ENCODE measurements at regions not wholly inside any gene's neighbourhood (a gene's known extent, or its start where the extent isn't known, plus 50 kb on each side); places are given as distances from the start of the nearest gene placed in this dataset.

DNA sequence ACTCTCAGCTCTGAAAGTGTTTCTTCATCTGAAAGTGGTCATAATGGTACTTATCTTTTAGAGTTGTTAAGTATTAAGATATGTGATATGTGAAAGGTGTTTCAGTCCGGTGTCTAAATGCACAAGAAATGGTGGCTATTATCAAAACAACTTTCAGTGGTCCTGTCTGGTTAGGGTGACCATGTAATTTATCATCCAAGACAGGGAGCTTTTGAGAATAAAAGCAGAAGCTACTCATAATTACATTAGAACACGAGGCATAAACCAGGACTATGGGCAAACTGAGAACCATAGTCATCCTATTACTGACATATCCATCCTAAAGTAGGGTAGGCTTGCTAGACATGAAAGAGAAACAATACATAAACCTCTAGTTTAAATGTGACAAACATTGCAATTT lies 418.1 kb upstream of the SEMA6A start:
- intact Hi-C loops (cut with DNase I), result no loop called here
- WGBS, result 98% methylated on average over 2 of the region's 2 CpGs
- Histone ChIP-seq H3K27me3 (replicated peaks; ENCODE audit: insufficient read depth) (no peaks in the 10 kb centered on the region), H3K4me3 (no peak overlapping the region), H3K4me1 (replicated peaks) (no peaks in the 10 kb centered on the region), H3K27ac (no peak overlapping the region), H3K9me3 (no peaks in the 10 kb centered on the region), H3K36me3 (no peaks in the 10 kb centered on the region)
- TF ChIP-seq, protein P1, sequence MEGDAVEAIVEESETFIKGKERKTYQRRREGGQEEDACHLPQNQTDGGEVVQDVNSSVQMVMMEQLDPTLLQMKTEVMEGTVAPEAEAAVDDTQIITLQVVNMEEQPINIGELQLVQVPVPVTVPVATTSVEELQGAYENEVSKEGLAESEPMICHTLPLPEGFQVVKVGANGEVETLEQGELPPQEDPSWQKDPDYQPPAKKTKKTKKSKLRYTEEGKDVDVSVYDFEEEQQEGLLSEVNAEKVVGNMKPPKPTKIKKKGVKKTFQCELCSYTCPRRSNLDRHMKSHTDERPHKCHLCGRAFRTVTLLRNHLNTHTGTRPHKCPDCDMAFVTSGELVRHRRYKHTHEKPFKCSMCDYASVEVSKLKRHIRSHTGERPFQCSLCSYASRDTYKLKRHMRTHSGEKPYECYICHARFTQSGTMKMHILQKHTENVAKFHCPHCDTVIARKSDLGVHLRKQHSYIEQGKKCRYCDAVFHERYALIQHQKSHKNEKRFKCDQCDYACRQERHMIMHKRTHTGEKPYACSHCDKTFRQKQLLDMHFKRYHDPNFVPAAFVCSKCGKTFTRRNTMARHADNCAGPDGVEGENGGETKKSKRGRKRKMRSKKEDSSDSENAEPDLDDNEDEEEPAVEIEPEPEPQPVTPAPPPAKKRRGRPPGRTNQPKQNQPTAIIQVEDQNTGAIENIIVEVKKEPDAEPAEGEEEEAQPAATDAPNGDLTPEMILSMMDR (IDR thresholded peaks at IDR 0.05), result no peak
- TF ChIP-seq POLR2A (IDR thresholded peaks at IDR 0.05), result no peak
- DNase-seq (ENCODE audit: low spot score), result no peak

DNA sequence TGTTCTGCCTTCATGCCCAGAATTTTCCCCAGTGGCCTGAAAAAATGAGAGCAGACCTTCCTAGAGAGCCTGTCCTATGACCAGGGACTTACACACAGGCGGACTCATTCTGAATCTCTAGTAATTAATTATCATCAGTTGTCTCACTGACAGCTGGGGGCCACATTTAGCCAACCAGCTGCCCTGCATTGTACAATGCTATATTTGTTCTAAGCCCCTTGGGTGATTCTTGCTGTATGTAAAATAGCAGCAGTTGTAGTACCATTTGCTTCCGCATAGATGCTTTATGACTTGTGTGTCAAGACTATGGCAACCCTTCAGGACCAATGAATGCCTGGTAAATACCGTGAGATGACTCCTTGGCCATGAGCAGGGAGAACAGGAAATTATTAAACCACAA lies 415.4 kb upstream of the SEMA6A start:
- 88% methylated on average over 3 of the region's 3 CpGs for WGBS
- DNase-seq (ENCODE audit: low spot score), result no peak

DNA sequence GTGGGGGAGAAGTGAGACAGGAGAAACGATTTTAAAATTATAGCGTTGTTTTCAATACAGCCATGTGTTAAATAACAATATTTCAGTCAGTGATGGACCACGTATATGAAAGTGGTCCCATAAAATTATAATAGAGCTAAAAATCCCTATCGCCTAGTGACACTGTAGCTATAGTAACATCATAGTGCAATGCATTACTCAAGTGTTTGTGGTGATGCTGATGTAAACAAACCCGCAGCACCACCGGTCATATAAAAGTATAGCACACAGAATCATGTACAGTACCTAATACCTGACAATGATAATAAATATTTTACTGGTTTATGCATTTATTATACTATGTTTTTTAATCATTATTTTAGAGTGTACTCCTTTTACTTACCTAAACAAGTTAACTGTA lies 407.4 kb upstream of the SEMA6A start:
- Histone ChIP-seq H3K27ac (no peak overlapping the region), H3K27me3 (replicated peaks; ENCODE audit: insufficient read depth) (no peaks in the 10 kb centered on the region), H3K9me3 (no peaks in the 10 kb centered on the region), H3K36me3 (no peaks in the 10 kb centered on the region), H3K4me1 (replicated peaks) (no peaks in the 10 kb centered on the region), H3K4me3 (no peak overlapping the region)
- DNase-seq (ENCODE audit: low spot score), result no peak
- TF ChIP-seq POLR2AphosphoS5 (IDR thresholded peaks at IDR 0.05), result no peak
- TF ChIP-seq, protein P1 (IDR thresholded peaks at IDR 0.05), result no peak
- intact Hi-C loops (cut with DNase I), result no loop called here
- 72% methylated on average over 6 of the region's 6 CpGs for WGBS

More for the DNA sequence above, 415.4 kb upstream of the SEMA6A start:
- Histone ChIP-seq H3K4me1 (replicated peaks) (no peaks in the 10 kb centered on the region), H3K9me3 (no peaks in the 10 kb centered on the region), H3K27ac (no peak overlapping the region), H3K27me3 (replicated peaks; ENCODE audit: insufficient read depth) (no peaks in the 10 kb centered on the region), H3K36me3 (no peaks in the 10 kb centered on the region), H3K4me3 (no peak overlapping the region)
- TF ChIP-seq, protein P1 (IDR thresholded peaks at IDR 0.05), result no peak
- TF ChIP-seq POLR2A (IDR thresholded peaks at IDR 0.05) (no peak), POLR2AphosphoS5 (IDR thresholded peaks at IDR 0.05) (no peak)
- intact Hi-C loops (cut with DNase I), result no loop called here

DNA sequence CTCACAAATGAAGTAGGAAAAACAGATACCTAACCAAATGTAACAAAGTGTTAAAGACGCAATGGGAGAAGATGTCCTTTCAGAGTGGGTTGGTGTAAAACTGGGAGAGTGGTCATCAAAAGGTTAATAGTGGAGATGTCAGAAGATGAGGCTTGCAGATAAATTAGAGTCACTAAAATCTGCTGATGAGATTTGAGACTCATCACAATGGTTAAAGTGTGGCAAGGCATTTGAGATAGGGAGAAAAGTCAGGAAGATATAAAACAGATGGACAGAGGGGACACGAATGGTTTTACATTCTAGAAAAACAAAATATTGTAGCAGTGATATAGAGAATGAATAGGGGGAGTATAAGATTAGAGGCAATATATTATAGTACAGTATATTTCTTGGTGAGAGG lies 406.0 kb upstream of the SEMA6A start:
- intact Hi-C loops (cut with DNase I), result no loop called here
- no peaks in the 10 kb centered on the region for H3K27me3 ChIP-seq (replicated peaks; ENCODE audit: insufficient read depth)
- no peak overlapping the region for H3K4me3 ChIP-seq
- H3K9me3 ChIP-seq, result no peaks in the 10 kb centered on the region
- no peaks in the 10 kb centered on the region for H3K36me3 ChIP-seq
- TF ChIP-seq POLR2AphosphoS5 (IDR thresholded peaks at IDR 0.05) (no peak), POLR2A (IDR thresholded peaks at IDR 0.05) (no peak)
- TF ChIP-seq, protein P1 (IDR thresholded peaks at IDR 0.05), result no peak
- DNase-seq (ENCODE audit: low spot score), result no peak
- no peak overlapping the region for H3K27ac ChIP-seq
- no peaks in the 10 kb centered on the region for H3K4me1 ChIP-seq (replicated peaks)
- 81% methylated on average over 2 of the region's 2 CpGs for WGBS

DNA sequence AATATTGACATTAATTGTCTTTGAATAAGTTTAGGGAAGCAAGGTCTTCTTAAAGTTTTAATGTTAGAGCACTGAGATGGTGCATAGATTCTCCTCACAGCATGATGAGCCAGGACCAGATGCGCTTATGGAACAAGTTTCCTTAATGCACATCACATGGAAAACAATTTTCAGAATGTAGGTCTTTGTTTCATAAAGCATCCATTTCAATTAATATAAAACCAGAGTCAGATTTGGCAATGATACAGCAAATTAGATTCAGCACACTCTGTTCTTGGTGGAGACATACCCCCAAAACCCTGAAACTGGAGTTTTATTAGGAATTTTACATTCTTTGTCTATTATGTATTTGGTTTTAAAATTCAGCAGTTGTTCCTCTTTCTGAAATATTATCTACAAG lies 402.1 kb upstream of the SEMA6A start:
- H3K27ac ChIP-seq, result no peak overlapping the region
- no peaks in the 10 kb centered on the region for H3K36me3 ChIP-seq
- H3K4me1 ChIP-seq (replicated peaks), result no peaks in the 10 kb centered on the region
- no peak for DNase-seq (ENCODE audit: low spot score)
- H3K4me3 ChIP-seq, result no peak overlapping the region
- no peaks in the 10 kb centered on the region for H3K27me3 ChIP-seq (replicated peaks; ENCODE audit: insufficient read depth)
- H3K9me3 ChIP-seq, result no peaks in the 10 kb centered on the region
- intact Hi-C loops (cut with DNase I), result no loop called here
- WGBS, result 83% methylated on average over 1 of the region's 1 CpG
- no peak for TF ChIP-seq POLR2AphosphoS5 (IDR thresholded peaks at IDR 0.05)
- TF ChIP-seq POLR2A (IDR thresholded peaks at IDR 0.05), result no peak
- TF ChIP-seq, protein P1 (IDR thresholded peaks at IDR 0.05), result no peak
